ENCODE measurements at regions not wholly inside any gene's neighbourhood (a gene's known extent, or its start where the extent isn't known, plus 50 kb on each side); places are given as distances from the start of the nearest gene placed in this dataset.
A peak's percentile ranks its signal among the peaks of the same experiment; 100 is the strongest.

DNA sequence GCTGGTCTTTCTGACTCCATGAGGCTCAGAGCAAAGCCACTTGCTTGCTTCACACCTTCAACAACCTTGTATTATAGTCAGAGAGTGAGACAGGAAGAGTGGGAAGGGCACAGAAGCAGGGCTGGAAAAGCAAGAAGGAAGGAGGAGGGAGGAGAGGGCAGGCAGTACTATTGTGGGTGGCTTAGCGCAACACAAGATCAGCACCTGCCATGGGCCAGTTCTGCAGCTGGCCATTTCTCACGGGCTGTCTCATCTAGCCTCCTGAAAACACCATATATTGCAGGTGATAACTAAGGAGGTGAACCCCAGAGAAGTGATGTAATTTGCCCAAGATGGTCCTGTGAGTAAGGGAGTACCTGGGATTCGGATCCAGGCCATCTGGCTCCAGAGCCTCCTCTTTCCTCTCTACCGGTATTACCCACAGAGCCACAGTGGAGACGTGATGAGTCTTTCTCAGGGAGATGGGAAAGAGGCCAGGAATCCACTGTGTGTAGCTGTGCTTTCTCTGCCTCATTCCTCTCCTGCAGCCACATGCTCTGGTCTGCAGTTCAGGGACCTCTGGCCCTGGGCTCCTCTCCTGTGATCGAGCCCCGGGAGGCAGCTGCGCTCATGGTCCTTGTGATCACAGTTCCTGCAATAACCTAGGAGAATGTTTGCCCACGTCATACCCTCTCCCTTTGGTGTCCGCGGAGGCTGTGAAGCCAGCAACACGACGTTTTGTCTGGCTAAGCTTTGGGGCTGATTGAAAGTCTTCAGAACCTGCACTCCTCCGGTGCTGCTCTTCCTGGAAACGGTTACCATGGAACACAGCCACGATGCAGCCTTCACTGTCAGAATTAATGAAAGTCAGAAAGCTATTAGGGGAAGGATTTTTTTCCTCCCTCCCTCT, 178.1 kb upstream of the CCL2 start (continued):
- TF ChIP-seq BHLHE40 (IDR thresholded peaks at IDR 0.05; ENCODE audit: low read depth, low read length), result no peak

- no TSS peak for BruUV-seq (replicated peaks)
- ATAC-seq (ENCODE audit: low read depth) (peak; percentile 68), DNase-seq (peak; percentile 6)
- H3K9me1 ChIP-seq (ENCODE audit: insufficient read depth, low read length), result no peaks in the 10 kb centered on the region
- H2BK15ac ChIP-seq (ENCODE audit: low read depth, low read length), result no peak overlapping the region
- no peak overlapping the region for H3K56ac ChIP-seq (ENCODE audit: extremely low read depth, insufficient read depth, low read length)
- H2BK120ac ChIP-seq (ENCODE audit: low read depth, low read length), result no peak overlapping the region
- no peak overlapping the region for H2AK9ac ChIP-seq (replicated peaks; ENCODE audit: low read depth, low read length, poor library complexity)
- no peaks in the 10 kb centered on the region for H4K20me1 ChIP-seq (ENCODE audit: insufficient read depth, low read length)
- H3K27me3 ChIP-seq (ENCODE audit: control insufficient read depth, insufficient read depth, low read length), result no peaks in the 10 kb centered on the region
- H3K79me1 ChIP-seq (ENCODE audit: low read depth in 1 of 2, low read length in 2 of 2), result no peaks in the 10 kb centered on the region
- no peak overlapping the region for H2AK5ac ChIP-seq (ENCODE audit: low read depth, low read length)
- H4K91ac ChIP-seq (ENCODE audit: insufficient read depth, low read depth, low read length), result no peak overlapping the region
- H3K27ac ChIP-seq (ENCODE audit: insufficient read depth, low read length), result no peak overlapping the region
- no peak overlapping the region for H2AFZ ChIP-seq (replicated peaks; ENCODE audit: low read length, poor library complexity)
- dilution Hi-C loops (cut with HindIII; ENCODE audit: low sequenced_read_pairs, unreplicated experiment), result no loop called here
- POLR2A ChIA-PET (ENCODE audit: unreplicated experiment), result no interaction called here
- no peak overlapping the region for H4K5ac ChIP-seq (ENCODE audit: low read depth, low read length)
- TF ChIP-seq SMC3 (IDR thresholded peaks at IDR 0.05; ENCODE audit: low read depth, low read length) (peak; percentile 29; the same call in 1 of the 2 replicates), RCOR1 (IDR thresholded peaks at IDR 0.05; ENCODE audit: insufficient replicate concordance, low read length) (no peak), POLR2A (IDR thresholded peaks at IDR 0.05; ENCODE audit: low read depth, low read length) (no peak)
- TF ChIP-seq, protein P1, sequence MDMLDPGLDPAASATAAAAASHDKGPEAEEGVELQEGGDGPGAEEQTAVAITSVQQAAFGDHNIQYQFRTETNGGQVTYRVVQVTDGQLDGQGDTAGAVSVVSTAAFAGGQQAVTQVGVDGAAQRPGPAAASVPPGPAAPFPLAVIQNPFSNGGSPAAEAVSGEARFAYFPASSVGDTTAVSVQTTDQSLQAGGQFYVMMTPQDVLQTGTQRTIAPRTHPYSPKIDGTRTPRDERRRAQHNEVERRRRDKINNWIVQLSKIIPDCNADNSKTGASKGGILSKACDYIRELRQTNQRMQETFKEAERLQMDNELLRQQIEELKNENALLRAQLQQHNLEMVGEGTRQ (IDR thresholded peaks at IDR 0.05; ENCODE audit: low read depth, low read length), result no peak
- TF ChIP-seq, protein P2, sequence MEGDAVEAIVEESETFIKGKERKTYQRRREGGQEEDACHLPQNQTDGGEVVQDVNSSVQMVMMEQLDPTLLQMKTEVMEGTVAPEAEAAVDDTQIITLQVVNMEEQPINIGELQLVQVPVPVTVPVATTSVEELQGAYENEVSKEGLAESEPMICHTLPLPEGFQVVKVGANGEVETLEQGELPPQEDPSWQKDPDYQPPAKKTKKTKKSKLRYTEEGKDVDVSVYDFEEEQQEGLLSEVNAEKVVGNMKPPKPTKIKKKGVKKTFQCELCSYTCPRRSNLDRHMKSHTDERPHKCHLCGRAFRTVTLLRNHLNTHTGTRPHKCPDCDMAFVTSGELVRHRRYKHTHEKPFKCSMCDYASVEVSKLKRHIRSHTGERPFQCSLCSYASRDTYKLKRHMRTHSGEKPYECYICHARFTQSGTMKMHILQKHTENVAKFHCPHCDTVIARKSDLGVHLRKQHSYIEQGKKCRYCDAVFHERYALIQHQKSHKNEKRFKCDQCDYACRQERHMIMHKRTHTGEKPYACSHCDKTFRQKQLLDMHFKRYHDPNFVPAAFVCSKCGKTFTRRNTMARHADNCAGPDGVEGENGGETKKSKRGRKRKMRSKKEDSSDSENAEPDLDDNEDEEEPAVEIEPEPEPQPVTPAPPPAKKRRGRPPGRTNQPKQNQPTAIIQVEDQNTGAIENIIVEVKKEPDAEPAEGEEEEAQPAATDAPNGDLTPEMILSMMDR (conservative IDR thresholded peaks at IDR 0.05; ENCODE audit: low read depth, low read length), result peak; percentile 41
- H3K14ac ChIP-seq (replicated peaks; ENCODE audit: low read depth, low read length), result no peak overlapping the region
- H3K4me1 ChIP-seq (ENCODE audit: control insufficient read depth, insufficient read depth, low read length), result no peaks in the 10 kb centered on the region
- no peaks in the 10 kb centered on the region for H3K36me3 ChIP-seq (ENCODE audit: control insufficient read depth, insufficient read depth, low read length)
- H3K4me3 ChIP-seq (ENCODE audit: insufficient read depth, low read depth, low read length), result no peak overlapping the region
- H4K8ac ChIP-seq (ENCODE audit: low read depth in 2 of 2, low read length in 2 of 2), result no peak overlapping the region
- H3K18ac ChIP-seq (ENCODE audit: low read depth, low read length), result no peak overlapping the region
- intact Hi-C loops (cut with micrococcal nuclease), result loop anchor here (1.0 to 10.0 kb wide), 2 partner anchors 84 to 280 kb away; no protein-coding TSS in a partner anchor
- no peak overlapping the region for H3K23ac ChIP-seq (ENCODE audit: low read depth, low read length)
- no peak overlapping the region for H2BK5ac ChIP-seq (ENCODE audit: low read depth, low read length, poor library complexity, severe bottlenecking)
- 10% methylated on average over 2 of the region's 3 CpGs; no CpG with 5 or more reads in 1 of the 2 experiments for WGBS, 2 experiments (ENCODE audit: extremely low coverage in 2 of 2, insufficient read length in 1 of 2)
- H3K9me3 ChIP-seq (ENCODE audit: control insufficient read depth, insufficient read depth, low read length), result peaks cover 1% of the 10 kb centered on the region; the same call in 1 of the 2 replicates
- no peak overlapping the region for H2BK20ac ChIP-seq (ENCODE audit: low read depth, low read length)
- H3K4me2 ChIP-seq (ENCODE audit: low read depth, low read length), result no peak overlapping the region
- H3K4ac ChIP-seq (ENCODE audit: low read depth, low read length), result no peak overlapping the region
- H3K9ac ChIP-seq (ENCODE audit: low read depth, low read length), result no peak overlapping the region
- CTCF ChIA-PET, result interaction anchor here (2.0 kb wide), 1 partner anchor 281 kb away, joined by 6 read pairs; the partner anchor contains the start of gene CCL1
- in situ Hi-C loops (cut with MboI; ENCODE audit: low sequenced_read_pairs), result no loop called here
Observed at GRCh38 chr17:34081269-34081668, 173.8 kb upstream of the CCL2 start.

Data from IMR-90 (cell line).